ENCODE measurements at regions not wholly inside any gene's neighbourhood (a gene's known extent, or its start where the extent isn't known, plus 50 kb on each side); places are given as distances from the start of the nearest gene placed in this dataset.

GRCh38 chr7:142327628-142328405 lies 70.0 kb upstream of the PRSS58 start:
- Histone ChIP-seq H3F3A (ENCODE audit: low read depth) (peaks cover 17% of the 10 kb centered on the region), H3K9ac (ENCODE audit: low read depth, low read length, poor library complexity, severe bottlenecking) (peak overlapping the region; percentile 60), H3K4me3 (ENCODE audit: low read length, poor library complexity, severe bottlenecking) (peak overlapping the region; percentile 48), H3K4me1 (ENCODE audit: insufficient read depth, low read length, poor library complexity, severe bottlenecking) (peaks cover 54% of the 10 kb centered on the region), H3K27me3 (ENCODE audit: insufficient read depth, low read length, poor library complexity, severe bottlenecking) (no peaks in the 10 kb centered on the region), H4K20me1 (ENCODE audit: insufficient read depth, low read length, poor library complexity, severe bottlenecking) (no peaks in the 10 kb centered on the region), H3K79me2 (ENCODE audit: insufficient read depth, low read length) (no peaks in the 10 kb centered on the region), H2AFZ (ENCODE audit: low read length) (peak overlapping the region; percentile 1; the same call in 1 of the 2 replicates), H3K9me3 (ENCODE audit: insufficient read depth, low read depth, low read length) (no peaks in the 10 kb centered on the region), H3K4me2 (ENCODE audit: low read depth, low read length, poor library complexity, severe bottlenecking) (peak overlapping the region; percentile 62), H3K9me2 (replicated peaks; ENCODE audit: low read depth, low read length) (no peaks in the 10 kb centered on the region), H3K36me3 (ENCODE audit: insufficient read depth, low read length) (no peaks in the 10 kb centered on the region)
- TF ChIP-seq CTCF (conservative IDR thresholded peaks at IDR 0.05; ENCODE audit: low read length) = no peak

- no peaks in the 10 kb centered on the region for H3K27me3 ChIP-seq (ENCODE audit: insufficient read depth, low read length, poor library complexity, severe bottlenecking)
- peak; percentile 89 for TF ChIP-seq CTCF (conservative IDR thresholded peaks at IDR 0.05; ENCODE audit: low read length)
- TF ChIP-seq EZH2phosphoT487 (IDR thresholded peaks at IDR 0.05; ENCODE audit: borderline replicate concordance) = no peak
- no peaks in the 10 kb centered on the region for H3K9me2 ChIP-seq (replicated peaks; ENCODE audit: low read depth, low read length)
- H3K9ac ChIP-seq (ENCODE audit: low read depth, low read length, poor library complexity, severe bottlenecking) = peak overlapping the region; percentile 68
- peaks cover 60% of the 10 kb centered on the region for H3K4me1 ChIP-seq (ENCODE audit: insufficient read depth, low read length, poor library complexity, severe bottlenecking)
- no peaks in the 10 kb centered on the region for H3K36me3 ChIP-seq (ENCODE audit: insufficient read depth, low read length)
- H3K9me3 ChIP-seq (ENCODE audit: insufficient read depth, low read depth, low read length) = no peaks in the 10 kb centered on the region
- H3F3A ChIP-seq (ENCODE audit: low read depth) = peaks cover 17% of the 10 kb centered on the region
- peak overlapping the region; percentile 41 for H3K4me3 ChIP-seq (ENCODE audit: low read length, poor library complexity, severe bottlenecking)
- H4K20me1 ChIP-seq (ENCODE audit: insufficient read depth, low read length, poor library complexity, severe bottlenecking) = no peaks in the 10 kb centered on the region
- peak overlapping the region; percentile 15; the same call in 1 of the 2 replicates for H2AFZ ChIP-seq (ENCODE audit: low read length)
- H3K79me2 ChIP-seq (ENCODE audit: insufficient read depth, low read length) = no peaks in the 10 kb centered on the region
- peak overlapping the region; percentile 63 for H3K4me2 ChIP-seq (ENCODE audit: low read depth, low read length, poor library complexity, severe bottlenecking)
Measured at GRCh38 chr7:142323706-142324105, 65.8 kb upstream of the PRSS58 start.

DNA sequence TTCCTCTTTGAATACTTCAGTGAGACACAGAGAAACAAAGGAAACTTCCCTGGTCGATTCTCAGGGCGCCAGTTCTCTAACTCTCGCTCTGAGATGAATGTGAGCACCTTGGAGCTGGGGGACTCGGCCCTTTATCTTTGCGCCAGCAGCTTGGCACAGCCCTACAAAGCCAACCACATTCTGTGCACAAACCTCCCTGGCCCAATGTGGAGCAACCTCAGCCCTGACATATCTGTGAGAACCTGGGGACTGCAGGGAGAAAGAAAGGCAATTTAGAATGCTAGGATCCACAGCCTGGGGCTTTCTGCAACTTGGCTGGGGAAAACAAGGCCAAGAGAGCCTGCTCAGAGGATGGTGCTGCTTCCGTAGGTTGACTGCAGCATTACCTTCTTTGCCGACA lies 63.5 kb upstream of the PRSS58 start:
- H3K79me2 ChIP-seq (ENCODE audit: insufficient read depth, low read length) = no peaks in the 10 kb centered on the region
- H2AFZ ChIP-seq (ENCODE audit: low read length) = 0 out of 2 replicates have a peak overlapping the region, but pooled peaks have one; percentile 26
- no peak overlapping the region for H3K4me2 ChIP-seq (ENCODE audit: low read depth, low read length, poor library complexity, severe bottlenecking)
- no peak for TF ChIP-seq EZH2phosphoT487 (IDR thresholded peaks at IDR 0.05; ENCODE audit: borderline replicate concordance)
- TF ChIP-seq CTCF (conservative IDR thresholded peaks at IDR 0.05; ENCODE audit: low read length) = no peak
- H3K9me2 ChIP-seq (replicated peaks; ENCODE audit: low read depth, low read length) = no peaks in the 10 kb centered on the region
- H4K20me1 ChIP-seq (ENCODE audit: insufficient read depth, low read length, poor library complexity, severe bottlenecking) = no peaks in the 10 kb centered on the region
- H3K4me3 ChIP-seq (ENCODE audit: low read length, poor library complexity, severe bottlenecking) = no peak overlapping the region
- H3K27me3 ChIP-seq (ENCODE audit: insufficient read depth, low read length, poor library complexity, severe bottlenecking) = no peaks in the 10 kb centered on the region
- peaks cover 12% of the 10 kb centered on the region for H3F3A ChIP-seq (ENCODE audit: low read depth)
- peak overlapping the region; percentile 10 for H3K9ac ChIP-seq (ENCODE audit: low read depth, low read length, poor library complexity, severe bottlenecking)
- H3K4me1 ChIP-seq (ENCODE audit: insufficient read depth, low read length, poor library complexity, severe bottlenecking) = peaks cover 38% of the 10 kb centered on the region
- H3K9me3 ChIP-seq (ENCODE audit: insufficient read depth, low read depth, low read length) = no peaks in the 10 kb centered on the region
- H3K36me3 ChIP-seq (ENCODE audit: insufficient read depth, low read length) = no peaks in the 10 kb centered on the region

Measured in Loucy (cell line).